ENCODE measurements at regions not wholly inside any gene's neighbourhood (a gene's known extent, or its start where the extent isn't known, plus 50 kb on each side); places are given as distances from the start of the nearest gene placed in this dataset.

- TF ChIP-seq CTCF (IDR thresholded peaks at IDR 0.05), result no peak
- TF ChIP-seq POLR2A (IDR thresholded peaks at IDR 0.05), result no peak
These were observed 69.8 kb downstream of the RGS12 start for GRCh38 chr4:3362431-3363287.

Data from lower leg skin (tissue), 3 donors.